DMS153 treated with DMSO at 0.1 percent for 48 hours (cell line): ENCODE measurements at regions not wholly inside any gene's neighbourhood (a gene's known extent, or its start where the extent isn't known, plus 50 kb on each side); places are given as distances from the start of the nearest gene placed in this dataset.

Source experiments
- DNase-seq: peaks from one replicate; lab custom pipeline; 2025; ENCODE audit not compliant: unreplicated experiment; lab: John Stamatoyannopoulos, UW

GRCh38 chr18:73478191-73478590 lies 610.4 kb upstream of the NETO1 start:
- DNase-seq, result no peak

DNA sequence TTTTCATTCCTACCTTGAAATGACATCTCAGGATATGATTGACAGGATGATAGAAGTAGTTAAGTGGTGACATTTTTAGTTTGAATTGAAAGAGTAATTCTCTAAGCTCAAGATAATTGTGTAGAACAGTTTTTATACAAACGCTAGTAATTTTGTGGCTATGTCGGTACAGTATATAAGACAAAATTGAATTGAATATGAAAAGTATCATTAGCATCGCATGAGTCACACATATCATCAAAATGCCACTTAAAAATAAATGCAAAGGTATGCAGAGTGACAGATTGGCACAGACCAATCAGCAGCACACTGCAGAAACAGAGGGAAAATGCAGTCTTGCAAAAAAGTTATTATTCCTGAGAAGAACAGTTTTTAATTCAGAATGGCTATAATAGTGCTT lies 608.2 kb upstream of the NETO1 start:
- DNase-seq, result no peak

DNA sequence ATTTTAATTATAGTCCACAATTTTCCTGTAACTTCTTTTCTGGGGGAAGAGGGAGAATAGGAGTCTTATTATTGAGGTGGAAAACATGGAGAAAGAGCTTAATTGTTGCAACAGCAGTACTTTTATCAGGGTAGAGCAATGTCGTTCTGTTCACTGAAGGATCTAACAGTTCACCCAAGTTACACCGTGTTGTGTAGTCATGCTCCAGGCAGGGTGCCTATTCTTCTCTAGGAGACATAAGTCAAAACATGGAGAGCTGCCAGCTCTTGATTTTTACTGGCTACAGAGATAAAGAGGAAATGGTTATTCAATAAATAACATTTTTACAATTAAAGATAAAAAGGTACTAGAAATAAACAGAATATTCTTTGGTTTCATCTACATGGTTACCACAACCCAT lies 594.3 kb upstream of the NETO1 start:
- no peak for DNase-seq

DNA sequence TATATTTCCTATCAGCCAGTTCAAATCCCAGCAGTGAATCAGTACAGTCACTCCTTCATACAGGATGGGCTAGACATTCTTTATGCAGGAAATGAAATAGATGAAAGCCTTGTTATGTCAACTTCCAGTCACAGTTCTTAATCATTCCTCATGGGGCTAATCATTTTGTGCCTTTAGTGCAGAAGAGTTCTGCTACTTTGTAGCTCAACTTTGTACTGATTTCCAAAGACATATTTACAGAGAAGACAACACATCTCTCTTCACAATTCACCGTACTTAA lies 593.9 kb upstream of the NETO1 start:
- DNase-seq, result no peak

DNA sequence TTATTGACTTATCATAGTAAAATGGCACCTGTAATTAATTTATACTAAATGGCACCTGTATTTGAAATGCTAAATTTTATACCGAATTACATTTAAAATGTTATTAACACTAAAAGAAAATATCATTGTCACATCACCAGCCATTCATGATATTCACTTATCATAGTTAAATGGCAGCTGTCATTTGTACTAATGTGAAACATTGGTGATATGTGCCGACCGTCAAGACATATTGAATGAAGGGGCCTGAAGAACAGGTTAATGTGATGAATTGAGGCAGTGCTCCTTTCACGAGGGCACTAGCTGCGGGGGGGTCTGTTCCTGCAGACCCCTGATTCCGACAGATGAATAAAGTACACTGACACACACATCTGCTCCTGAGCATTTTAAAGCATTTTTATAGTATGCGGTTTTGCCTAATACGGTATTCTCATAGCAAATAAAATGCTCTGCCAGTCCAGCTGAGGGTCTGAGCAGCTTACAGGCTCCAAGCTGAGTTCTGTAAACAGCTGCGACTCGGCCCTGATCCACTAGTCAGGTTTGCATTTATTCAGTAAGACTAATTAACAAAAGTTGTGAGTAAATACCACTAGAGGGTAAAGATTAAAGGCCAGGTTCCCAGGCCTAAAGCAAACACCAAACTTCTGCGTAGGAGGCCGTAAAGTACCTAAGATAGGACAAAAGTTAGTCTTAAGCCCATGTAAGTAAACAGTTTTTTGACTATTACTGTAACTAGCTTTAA lies 593.4 kb upstream of the NETO1 start:
- DNase-seq, result no peak

- DNase-seq, result no peak
These were observed 590.6 kb upstream of the NETO1 start for GRCh38 chr18:73458186-73458964.

GRCh38 chr18:73456643-73457042 lies 588.9 kb upstream of the NETO1 start:
- DNase-seq, result no peak

GRCh38 chr18:73452866-73453265 lies 585.1 kb upstream of the NETO1 start:
- no peak for DNase-seq

- no peak for DNase-seq
These were observed 578.7 kb upstream of the NETO1 start for GRCh38 chr18:73446502-73446901.

DNA sequence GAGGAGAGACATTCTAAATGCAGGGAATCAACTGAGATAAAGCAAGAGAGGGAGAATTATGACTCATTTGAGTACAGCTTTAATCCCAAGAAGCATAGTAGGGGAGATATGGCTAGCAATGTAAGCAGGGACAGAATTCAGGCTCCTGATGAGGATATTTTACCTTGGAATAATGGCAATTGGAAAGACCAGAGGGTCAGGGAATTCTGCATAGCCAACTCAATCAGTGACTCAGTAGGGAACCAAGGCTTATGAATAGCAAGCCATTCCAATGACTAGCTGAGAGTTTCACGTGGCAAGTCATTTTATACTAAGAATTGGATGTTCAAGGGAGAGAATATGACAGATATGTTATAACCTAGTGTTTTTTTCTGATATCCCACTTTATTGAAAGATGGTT lies 563.8 kb upstream of the NETO1 start:
- no peak for DNase-seq

DNA sequence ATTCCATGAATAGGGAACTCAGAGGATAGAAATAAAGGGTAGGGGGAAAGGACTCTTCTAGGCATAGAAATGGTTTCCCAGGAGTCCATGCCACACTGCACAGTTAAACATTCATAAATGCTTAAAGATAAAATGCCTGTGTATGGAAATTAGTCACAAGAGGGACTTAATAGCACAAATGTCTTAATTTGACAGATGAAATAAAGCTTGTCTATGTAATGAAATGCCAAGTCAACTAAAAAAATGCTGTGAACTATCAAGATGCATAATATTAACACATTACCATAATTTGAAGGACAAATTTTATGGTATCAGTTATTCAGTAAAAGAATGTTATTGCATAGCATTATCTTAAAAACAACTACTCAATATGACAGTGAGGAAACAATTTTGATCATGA lies 553.2 kb upstream of the NETO1 start:
- no peak for DNase-seq

GRCh38 chr18:73419531-73419930 lies 551.7 kb upstream of the NETO1 start:
- DNase-seq, result no peak

GRCh38 chr18:73414598-73414997 lies 546.8 kb upstream of the NETO1 start:
- DNase-seq, result no peak

DNA sequence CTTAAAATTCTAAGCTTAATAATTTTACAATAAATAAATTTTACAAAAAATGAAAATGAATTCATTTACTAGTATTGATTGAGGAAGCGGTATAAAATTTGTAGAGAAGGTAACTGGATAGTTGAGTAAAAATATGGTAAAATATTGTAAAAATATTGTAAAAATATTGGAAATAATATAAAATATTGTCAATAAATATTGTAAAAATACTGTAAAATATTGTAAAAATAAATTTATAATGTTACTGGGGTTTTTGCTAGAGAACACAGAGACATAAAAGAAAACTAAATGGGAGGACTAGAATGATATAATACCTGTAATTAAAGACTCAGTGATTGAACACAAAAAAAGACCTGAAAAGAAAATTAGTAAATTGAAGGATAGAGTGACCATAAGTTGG lies 546.3 kb upstream of the NETO1 start:
- DNase-seq, result no peak

GRCh38 chr18:73409242-73409641 lies 541.5 kb upstream of the NETO1 start:
- DNase-seq, result no peak

DNA sequence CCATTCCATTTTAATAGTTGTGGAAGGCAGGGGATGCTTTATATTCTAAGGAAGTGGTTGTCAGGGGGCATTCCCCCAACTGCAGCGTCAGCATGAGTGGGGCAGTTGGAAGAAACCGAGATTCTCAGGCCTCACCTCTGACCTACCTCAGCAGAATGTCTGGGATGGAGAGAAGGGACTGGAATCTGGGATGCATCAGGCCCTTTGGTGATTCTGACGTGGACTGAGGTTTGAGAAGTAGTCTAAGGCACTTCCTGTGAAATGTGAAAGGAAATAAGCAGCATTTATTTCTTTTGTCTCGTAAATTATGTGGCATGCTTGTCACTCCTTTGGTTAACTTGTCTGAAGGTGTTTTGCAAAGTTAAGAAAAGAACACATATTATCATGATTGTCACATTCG lies 540.7 kb upstream of the NETO1 start:
- DNase-seq, result no peak

GRCh38 chr18:73407506-73407905 lies 539.7 kb upstream of the NETO1 start:
- DNase-seq, result no peak

DNA sequence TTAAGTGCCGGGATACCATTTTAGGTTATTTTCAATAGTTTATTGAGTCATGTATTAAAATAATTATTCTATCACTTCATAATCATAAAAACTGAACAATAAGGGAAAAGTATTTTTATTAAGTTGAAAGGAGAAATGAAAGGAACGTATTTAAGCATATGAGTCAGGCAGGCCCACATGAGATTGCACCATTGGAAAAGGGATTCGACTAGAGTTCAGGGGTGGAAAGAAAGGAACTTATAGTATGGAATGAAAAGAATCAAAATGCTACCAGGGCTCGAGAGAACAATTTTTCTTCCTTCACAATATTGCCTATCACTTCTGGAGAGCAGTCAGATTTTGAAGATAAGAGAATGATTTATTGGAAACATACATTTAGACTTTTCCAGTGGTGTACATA lies 516.5 kb upstream of the NETO1 start:
- DNase-seq, result no peak

DNA sequence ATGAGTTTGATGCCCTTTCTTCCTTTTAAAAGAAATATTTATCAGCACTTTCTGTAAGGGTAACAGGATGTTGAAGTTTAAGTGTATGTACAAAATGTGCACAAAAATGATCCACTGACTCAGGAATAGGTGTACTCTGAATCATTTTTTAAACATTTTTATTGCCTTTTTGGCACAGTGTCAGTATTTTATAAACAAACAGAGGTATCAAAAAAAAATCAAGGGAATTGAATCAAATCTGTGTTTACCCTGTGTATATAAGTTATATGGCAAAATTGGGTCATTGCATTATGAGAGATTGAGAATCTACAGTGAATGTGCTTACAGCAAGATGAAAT lies 513.9 kb upstream of the NETO1 start:
- DNase-seq, result no peak

DNA sequence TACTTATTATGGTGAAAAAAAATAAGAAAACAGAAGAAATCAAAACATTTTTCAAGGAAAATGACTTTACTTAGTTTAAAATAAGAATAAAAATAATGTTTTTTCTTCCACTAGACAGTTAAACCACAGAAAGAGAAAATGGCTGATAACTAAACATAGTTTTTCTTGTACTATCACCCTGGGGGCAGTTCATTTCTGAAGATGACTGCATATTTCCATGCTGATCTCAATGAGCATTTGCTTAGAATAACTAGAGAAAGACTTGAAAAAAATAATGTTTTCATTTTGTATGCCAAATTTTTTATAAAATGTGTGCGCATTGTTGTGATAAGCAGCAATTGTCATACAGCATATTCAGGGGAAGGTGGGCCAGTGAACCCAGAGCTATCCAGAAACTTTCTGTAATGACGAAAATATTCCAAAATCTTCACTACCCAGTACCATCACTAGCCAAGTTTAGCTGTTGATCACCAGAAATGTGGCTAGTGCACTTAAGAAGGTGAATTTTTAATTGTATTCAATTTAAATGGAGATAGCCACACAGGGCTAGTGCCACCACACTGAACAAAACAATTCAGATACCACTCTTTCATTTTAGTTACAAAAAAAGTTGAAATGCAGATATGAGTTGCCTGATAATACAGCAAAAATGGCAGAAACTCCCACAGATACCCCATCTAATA lies 513.4 kb upstream of the NETO1 start:
- no peak for DNase-seq

DNA sequence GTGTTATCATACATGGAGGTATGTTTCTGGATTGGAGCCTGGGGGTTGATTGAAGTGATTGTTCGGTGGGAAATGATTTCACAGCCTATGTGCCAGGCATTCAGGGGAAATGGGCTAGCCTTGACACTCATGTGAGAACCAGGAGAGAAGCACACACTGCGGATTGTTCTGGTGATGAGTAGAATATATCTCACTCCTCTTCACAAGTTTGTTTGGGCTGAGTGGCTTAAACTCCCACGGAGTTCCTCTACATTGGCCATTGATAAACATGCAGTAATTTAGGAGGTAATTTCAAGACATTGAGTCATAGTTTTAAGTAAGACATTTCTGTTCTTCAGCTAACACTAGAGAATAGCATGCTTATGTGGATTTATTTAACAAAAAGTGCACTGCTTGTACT lies 498.9 kb upstream of the NETO1 start:
- no peak for DNase-seq

DNA sequence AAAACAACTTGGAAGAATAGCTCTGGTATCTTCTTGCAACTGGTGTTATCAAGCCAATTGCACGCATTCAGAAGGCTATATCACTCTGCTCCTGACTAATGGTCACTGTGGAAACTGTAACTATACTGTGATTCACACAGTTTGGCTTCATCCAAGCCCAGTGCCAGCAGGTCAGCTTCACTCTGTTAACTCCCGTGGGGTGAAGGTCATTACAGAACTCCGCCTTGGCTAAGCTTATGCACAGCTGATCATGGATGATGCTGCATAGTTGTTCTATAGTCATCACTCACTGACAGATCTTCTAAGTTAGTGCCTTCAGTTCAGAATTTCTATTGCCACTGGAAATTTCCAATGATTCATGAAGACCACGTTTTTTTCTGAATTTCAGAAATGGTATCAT lies 497.2 kb upstream of the NETO1 start:
- DNase-seq, result no peak

- no peak for DNase-seq
These were observed 487.3 kb upstream of the NETO1 start for GRCh38 chr18:73355121-73355520.
